Stomach (tissue), 4 donors: ENCODE measurements at regions not wholly inside any gene's neighbourhood (a gene's known extent, or its start where the extent isn't known, plus 50 kb on each side); places are given as distances from the start of the nearest gene placed in this dataset.

Experiments
- POLR2A ChIP-seq, 4 donors: fragments of 450-650 bp; IDR thresholded peaks; one replicate each; pipeline ENCODE4 v1.6.1; 2016; ENCODE audit warnings: antibody characterized with exemption in 4 of 4, control low read depth in 2 of 4, mild to moderate bottlenecking in 1 of 4, moderate library complexity in 1 of 4
- POLR2AphosphoS5 ChIP-seq, 3 donors: sonication (generic); formaldehyde crosslinking; IDR thresholded peaks; one replicate each; pipeline ENCODE4 v1.6.1; 2016; ENCODE audit warnings: antibody characterized with exemption in 3 of 3
- TF ChIP-seq, protein P1 (sequence below), 7 experiments: fragments of 450-650 bp in 4 of 7; fragments of 200-600 bp in 3 of 7; sonication (generic) in 3 of 7; IDR thresholded peaks; one replicate each; pipeline ENCODE4 v1.5.1; 2016 to 2019; ENCODE audit warnings: antibody characterized with exemption in 7 of 7, control low read depth in 2 of 7, mild to moderate bottlenecking in 1 of 7

- TF ChIP-seq, protein P1, sequence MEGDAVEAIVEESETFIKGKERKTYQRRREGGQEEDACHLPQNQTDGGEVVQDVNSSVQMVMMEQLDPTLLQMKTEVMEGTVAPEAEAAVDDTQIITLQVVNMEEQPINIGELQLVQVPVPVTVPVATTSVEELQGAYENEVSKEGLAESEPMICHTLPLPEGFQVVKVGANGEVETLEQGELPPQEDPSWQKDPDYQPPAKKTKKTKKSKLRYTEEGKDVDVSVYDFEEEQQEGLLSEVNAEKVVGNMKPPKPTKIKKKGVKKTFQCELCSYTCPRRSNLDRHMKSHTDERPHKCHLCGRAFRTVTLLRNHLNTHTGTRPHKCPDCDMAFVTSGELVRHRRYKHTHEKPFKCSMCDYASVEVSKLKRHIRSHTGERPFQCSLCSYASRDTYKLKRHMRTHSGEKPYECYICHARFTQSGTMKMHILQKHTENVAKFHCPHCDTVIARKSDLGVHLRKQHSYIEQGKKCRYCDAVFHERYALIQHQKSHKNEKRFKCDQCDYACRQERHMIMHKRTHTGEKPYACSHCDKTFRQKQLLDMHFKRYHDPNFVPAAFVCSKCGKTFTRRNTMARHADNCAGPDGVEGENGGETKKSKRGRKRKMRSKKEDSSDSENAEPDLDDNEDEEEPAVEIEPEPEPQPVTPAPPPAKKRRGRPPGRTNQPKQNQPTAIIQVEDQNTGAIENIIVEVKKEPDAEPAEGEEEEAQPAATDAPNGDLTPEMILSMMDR (IDR thresholded peaks at IDR 0.05): no peak
- no peak for TF ChIP-seq POLR2A (IDR thresholded peaks at IDR 0.05)
- TF ChIP-seq POLR2AphosphoS5 (IDR thresholded peaks at IDR 0.05): no peak
Observed at GRCh38 chr11:80538040-80538439, 1097.2 kb upstream of the TENM4 start.
